ENCODE measurements at regions not wholly inside any gene's neighbourhood (a gene's known extent, or its start where the extent isn't known, plus 50 kb on each side); places are given as distances from the start of the nearest gene placed in this dataset.
A peak's percentile ranks its signal among the peaks of the same experiment; 100 is the strongest.
"Not testable (repeated sequence)": the region's sequence is repeated elsewhere in the genome, so short reads cannot be mapped to it uniquely, and the experiment has no call there.

DNA sequence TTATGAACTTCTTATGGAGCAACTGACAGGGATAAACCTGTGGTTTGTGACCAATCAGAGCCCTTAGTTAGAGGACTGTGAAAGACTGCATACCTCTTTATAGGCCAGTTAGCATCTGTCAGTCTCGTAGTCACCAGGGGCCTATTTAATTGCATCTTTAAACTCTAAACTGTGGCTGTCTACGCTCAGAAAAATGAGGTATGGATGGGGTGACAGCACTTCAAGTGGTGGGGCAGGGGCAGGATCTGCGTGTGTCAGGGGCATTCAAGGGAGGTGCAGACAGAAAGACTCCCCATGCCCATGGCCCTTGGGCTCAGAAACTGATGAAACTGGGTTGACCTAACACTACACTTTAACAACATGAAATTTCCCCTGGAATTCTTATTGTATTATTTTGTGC, 132.6 kb upstream of the TBCA start:
- DNase-seq, result no peak

DNA sequence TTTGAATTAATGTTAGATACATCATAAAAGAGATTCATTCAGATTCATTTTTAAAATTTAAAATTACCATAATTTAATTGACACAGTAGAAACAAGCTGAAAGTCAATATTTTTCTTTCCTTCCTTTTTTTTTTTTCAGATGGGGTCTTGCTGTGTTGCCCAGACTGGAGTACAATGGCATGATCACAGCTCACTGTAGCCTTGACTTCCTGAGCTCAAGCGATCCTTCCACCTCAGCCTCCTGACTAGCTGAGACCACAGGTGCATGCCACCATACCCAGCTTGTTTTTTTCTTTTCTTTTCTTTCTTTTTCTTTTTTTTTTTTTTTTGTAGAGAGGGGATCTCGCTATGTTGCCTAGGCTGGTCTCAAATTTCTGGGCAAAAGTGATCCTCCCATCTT, 131.6 kb upstream of the TBCA start:
- DNase-seq, result no peak

- DNase-seq, result no peak
Observed at GRCh38 chr5:77906806-77907205, 130.7 kb upstream of the TBCA start.

DNA sequence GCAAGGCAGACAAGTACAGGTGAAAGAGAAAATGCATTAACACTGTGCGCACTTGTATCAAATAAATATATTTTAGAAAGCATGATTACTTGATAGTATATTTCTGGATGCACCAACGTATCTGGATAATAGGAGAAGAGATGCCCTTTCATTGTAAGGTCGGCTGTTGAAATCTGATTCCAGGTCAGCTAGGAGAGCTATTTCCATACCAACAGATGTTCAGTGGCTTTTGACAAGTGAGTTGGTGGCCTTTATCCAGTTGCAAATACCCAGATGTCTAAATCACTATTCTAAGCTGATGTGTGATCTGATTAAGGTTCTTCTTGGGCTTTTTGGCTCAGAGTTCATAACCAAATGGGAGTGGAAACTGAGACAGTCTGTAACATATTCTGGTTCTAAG, 128.2 kb upstream of the TBCA start:
- no peak for DNase-seq

DNA sequence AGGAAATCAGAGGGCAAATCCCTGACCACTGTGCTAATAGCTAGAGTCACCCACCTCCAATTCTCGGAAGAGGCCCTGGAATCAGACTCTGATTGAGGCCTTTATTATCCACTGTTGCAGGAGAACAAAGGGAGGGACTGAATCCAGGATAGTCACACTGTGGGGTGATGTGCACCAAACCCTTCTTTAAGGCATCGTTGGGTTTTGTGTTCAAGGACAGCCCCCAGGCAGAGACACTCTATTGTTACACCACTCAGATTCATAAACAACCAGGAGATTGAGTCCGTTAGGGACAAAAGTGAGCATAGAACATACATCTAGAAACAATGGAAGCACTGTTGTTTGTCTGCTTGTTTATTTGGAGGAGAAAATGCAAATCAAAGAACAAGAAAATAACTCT, 124.6 kb upstream of the TBCA start:
- DNase-seq, result no peak

GRCh38 chr5:77898385-77898784, 122.2 kb upstream of the TBCA start:
- no peak for DNase-seq

DNA sequence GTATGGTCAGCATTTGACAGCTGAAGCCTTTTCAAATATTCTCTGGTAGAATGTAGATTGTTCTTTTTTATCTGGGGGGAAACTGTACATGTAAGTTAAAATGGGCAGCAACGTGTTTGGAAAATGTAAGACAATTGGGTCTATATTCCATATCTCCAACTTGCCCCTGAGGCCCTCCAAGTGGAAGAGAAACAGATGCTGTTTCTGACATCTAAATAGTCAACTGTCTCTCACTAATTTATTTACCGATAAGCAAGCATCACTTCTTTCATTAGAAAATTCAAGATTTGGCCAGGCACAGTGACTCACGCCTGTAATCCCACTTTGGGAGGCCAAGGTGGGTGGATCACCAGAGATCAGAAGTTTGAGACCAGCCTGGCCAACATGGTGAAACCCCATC, 120.2 kb upstream of the TBCA start:
- no peak for DNase-seq

DNA sequence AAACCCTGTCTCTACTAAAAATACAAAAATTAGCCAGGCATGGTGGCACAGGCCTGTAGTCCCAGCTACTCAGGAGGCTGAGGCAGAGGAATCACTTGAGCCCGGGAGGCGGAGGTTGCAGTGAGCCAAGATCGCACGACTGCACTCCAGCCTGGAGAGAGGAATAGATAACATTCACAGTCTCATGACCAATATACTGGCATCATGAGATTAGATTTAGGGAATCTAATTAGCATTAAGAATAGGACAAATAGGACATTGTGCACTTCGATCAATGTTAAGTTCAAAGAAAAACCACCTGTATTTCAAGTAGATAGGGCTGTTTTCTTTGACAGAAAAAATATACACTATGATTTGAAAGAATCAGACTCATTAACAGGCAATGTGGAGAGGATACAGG, 118.0 kb upstream of the TBCA start:
- DNase-seq, result not testable (repeated sequence)

- peak; percentile 16 for DNase-seq
Observed at GRCh38 chr5:77893225-77893860, 117.2 kb upstream of the TBCA start.

- no peak for DNase-seq
Observed at GRCh38 chr5:77892061-77893010, 116.2 kb upstream of the TBCA start.

DNA sequence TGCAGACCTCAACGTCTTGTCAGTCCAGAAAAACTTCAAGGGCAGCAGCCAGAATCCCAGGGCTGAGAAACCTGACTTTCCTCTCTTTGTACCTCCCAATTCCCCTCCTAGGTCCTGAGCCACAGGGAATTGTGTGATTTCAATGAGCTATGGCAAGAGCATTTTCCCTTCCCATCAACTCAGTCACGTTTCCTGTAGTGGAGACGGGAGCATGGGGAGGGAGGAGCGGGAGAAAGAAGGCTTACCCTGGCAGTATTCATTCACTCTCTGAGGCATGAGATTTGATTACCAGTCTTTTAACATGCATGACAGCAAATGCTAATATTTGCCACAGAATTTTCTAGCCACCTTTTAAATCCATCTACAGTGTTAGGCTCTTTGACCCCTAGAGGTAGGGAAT, 109.4 kb upstream of the TBCA start:
- no peak for DNase-seq

DNA sequence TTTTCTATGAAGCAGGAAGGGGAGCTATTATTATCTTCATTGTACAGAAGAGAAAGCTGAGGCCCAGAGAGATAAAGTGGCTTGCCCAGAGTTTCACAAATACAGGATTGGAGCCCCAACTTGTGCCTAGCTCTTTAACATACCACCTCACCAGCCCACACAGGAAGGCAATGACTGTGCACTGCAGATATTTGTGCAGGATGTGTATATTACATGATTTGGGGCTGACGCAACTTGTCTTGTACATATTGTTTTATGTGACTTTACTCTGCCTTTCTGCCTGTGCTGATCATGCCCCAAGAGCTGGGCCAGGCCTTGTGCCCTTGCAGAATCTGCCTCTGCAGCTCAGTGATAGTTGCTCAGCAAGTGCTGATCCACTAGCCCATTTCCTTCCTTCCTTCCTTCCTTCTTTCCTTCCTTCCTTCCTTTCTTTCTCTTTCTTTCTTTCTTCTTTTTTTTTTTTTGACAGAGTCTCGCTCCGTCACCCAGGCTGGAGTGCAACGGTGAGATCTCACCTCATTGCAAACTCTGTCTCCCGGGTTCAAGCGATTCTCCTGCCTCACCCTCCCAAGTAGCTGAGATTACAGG, 106.6 kb upstream of the TBCA start:
- DNase-seq, result peak; percentile 53

DNA sequence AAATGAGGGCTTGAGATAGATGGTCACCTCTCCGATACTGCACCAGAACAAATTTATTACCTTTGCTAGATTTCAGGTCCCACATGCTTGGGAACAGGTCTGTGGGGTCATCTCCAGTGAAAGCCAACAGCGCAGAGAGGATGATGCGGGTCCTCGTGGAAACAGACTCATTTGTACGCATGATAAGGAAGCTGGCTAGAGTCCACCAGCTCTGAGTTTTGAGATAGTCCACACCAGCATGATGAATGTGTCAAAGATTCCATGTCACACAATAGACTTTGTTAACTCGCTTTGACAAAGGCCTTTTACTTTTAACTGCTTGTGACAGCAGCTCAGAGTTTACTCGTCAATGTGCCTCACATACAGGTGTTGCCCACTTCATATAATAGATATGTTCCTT, 105.4 kb upstream of the TBCA start:
- no peak for DNase-seq

- no peak for DNase-seq
Observed at GRCh38 chr5:77877516-77878355, 101.6 kb upstream of the TBCA start.

- no peak for DNase-seq
Observed at GRCh38 chr5:77876862-77877502, 100.8 kb upstream of the TBCA start.

DNA sequence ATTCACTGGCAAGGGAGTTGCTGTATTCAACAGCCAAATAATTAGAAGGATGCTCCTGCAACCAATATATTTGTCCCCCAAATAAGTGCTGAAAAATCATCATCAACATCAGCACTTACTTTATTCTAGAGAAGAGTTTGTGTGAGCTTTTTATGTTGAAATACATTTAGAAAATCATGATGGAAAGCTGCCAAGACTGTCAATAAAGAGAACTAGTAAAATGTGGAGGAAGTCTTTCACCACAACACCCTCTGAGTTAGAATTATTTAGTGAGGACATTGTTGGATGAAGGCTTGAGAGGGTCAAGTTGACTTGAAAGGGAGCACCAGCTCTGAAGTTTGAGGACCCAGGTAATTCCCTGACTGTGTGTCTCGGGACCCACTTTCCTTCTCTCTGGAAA, 100.2 kb upstream of the TBCA start:
- no peak for DNase-seq

GRCh38 chr5:77874691-77875090, 98.6 kb upstream of the TBCA start:
- no peak for DNase-seq

- no peak for DNase-seq
Observed at GRCh38 chr5:77873239-77873638, 97.1 kb upstream of the TBCA start.

- no peak for DNase-seq
Observed at GRCh38 chr5:77871946-77872345, 95.8 kb upstream of the TBCA start.

- DNase-seq, result no peak
Observed at GRCh38 chr5:77871016-77871415, 94.9 kb upstream of the TBCA start.

DNA sequence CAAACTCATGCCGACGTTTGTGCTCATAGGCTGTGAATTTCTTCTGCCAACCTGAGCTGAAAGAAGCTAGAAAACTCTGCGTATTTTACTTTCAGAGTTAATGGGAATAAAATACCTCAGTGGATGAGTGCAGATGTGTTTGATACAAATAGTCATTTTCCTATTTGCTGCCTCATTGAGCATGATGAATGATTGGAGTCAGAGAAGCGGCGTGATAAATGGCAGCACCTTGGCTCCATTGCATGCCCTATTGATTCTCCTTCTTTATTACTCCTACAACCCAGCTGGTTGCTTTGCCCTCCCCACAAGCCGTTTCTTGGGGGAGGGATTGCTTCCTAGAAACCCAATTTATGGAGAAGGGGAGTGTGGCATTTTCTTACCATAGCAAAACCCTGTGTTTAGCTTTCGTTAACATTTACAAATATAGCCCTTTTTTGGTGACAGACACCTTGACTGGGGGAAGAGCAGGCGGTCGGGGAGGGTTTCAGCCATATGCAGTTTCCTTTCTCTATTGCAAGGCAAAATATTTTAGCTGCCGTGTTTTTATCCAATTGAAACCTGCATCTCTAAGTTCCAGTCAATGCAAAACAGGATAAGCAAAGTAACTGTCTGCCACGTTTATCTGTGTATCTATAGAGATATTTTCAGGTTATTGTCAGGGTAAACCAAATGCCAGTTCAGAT, 93.1 kb upstream of the TBCA start:
- DNase-seq, result no peak

GRCh38 chr5:77867914-77868313, 91.8 kb upstream of the TBCA start:
- no peak for DNase-seq
